Panc1 (cell line): ENCODE measurements at regions not wholly inside any gene's neighbourhood (a gene's known extent, or its start where the extent isn't known, plus 50 kb on each side); places are given as distances from the start of the nearest gene placed in this dataset.

ENCODE experiments used
- ATAC-seq: fragments of 200-7000 bp; cut with Tn5 transposase; 2 replicates; pipeline ENCODE4 v1.9.1; 2020; ENCODE audit warnings: mild to moderate bottlenecking, moderate library complexity
- BruUV-seq: library from RNA; stranded (reverse); fragments of 400-500 nt; replicated peaks from 2 replicates; lab custom pipeline; 2021; lab: Mats Ljungman, UMichigan
- CTCF ChIA-PET: fragments of 300-600 bp; sonication (Branson Sonifier 250); formaldehyde crosslinking; loops from one replicate; lab custom pipeline; 2022; ENCODE audit warnings: antibody characterized with exemption; lab: Charles Lee
- POLR2A ChIA-PET: fragments of 300-600 bp; sonication (Branson Sonifier 250); formaldehyde crosslinking; loops from one replicate; lab custom pipeline; 2022; ENCODE audit warnings: antibody characterized with exemption; lab: Charles Lee
- DNase-seq: peaks from one replicate; pipeline ENCODE4 v3.0.0-alpha.2; 2010; ENCODE audit warnings: low read depth, low spot score
- H3K27ac ChIP-seq: 2 replicates; pipeline ENCODE4 v1.5.1; 2011; ENCODE audit warnings: mild to moderate bottlenecking, low read length, inconsistent platforms
- H3K27me3 ChIP-seq: fragments of 200-500 bp; sonication (Bioruptor generic); 2 replicates; pipeline ENCODE4 v1.6.0; 2014; ENCODE audit warnings: low read length, inconsistent platforms; ENCODE audit not compliant: control insufficient read depth, insufficient read depth
- H3K36me3 ChIP-seq: fragments of 200-500 bp; sonication (Bioruptor generic); 2 replicates; pipeline ENCODE4 v1.5.1; 2014; ENCODE audit warnings: inconsistent platforms, mild to moderate bottlenecking, low read length, moderate library complexity; ENCODE audit not compliant: control insufficient read depth, insufficient read depth
- H3K4me1 ChIP-seq: 2 replicates; pipeline ENCODE4 v1.5.1; 2011; ENCODE audit warnings: inconsistent platforms, mild to moderate bottlenecking, low read length, moderate library complexity; ENCODE audit not compliant: control insufficient read depth, insufficient read depth
- H3K4me3 ChIP-seq, 2 experiments: 2 replicates each; pipeline ENCODE4 v1.5.1; 2011 to 2012; ENCODE audit warnings: low read depth in 2 of 2, low read length in 2 of 2, mild to moderate bottlenecking in 2 of 2, inconsistent platforms in 1 of 2, moderate library complexity in 1 of 2
- H3K9me3 ChIP-seq: fragments of 200-500 bp; sonication (Bioruptor generic); 2 replicates; pipeline ENCODE4 v1.5.1; 2014; ENCODE audit warnings: low read depth, mild to moderate bottlenecking, inconsistent platforms, low read length, moderate library complexity; ENCODE audit not compliant: control insufficient read depth, insufficient read depth
- CTCF ChIP-seq: fragments of 450-650 bp; IDR thresholded peaks from 2 replicates; pipeline ENCODE4 v1.5.1; 2017; ENCODE audit warnings: mild to moderate bottlenecking
- POLR2AphosphoS5 ChIP-seq: IDR thresholded peaks from 2 replicates; pipeline ENCODE4 v1.6.1; 2012; ENCODE audit warnings: mild to moderate bottlenecking, low read depth, low read length, moderate library complexity
- REST ChIP-seq, 2 experiments: IDR thresholded peaks; 2 replicates each; pipeline ENCODE4 v1.6.1; 2011 to 2012; ENCODE audit warnings: low read depth in 2 of 2, control low read depth in 1 of 2, low read length in 1 of 2, mild to moderate bottlenecking in 1 of 2, moderate library complexity in 1 of 2; ENCODE audit not compliant: insufficient read depth in 1 of 2
- SIN3A ChIP-seq: IDR thresholded peaks from 2 replicates; pipeline ENCODE4 v1.6.1; 2012; ENCODE audit warnings: low read depth, mild to moderate bottlenecking, low read length, moderate library complexity, borderline replicate concordance; ENCODE audit not compliant: insufficient read depth
- TCF7L2 ChIP-seq: IDR thresholded peaks from 2 replicates; pipeline ENCODE4 v1.6.1; 2011; ENCODE audit warnings: mild to moderate bottlenecking, low read depth, low read length, inconsistent platforms
- in situ Hi-C: cut with HindIII; loops from 2 replicates; pipeline ENCODE4 v1.10.0; 2016; ENCODE audit warnings: low sequenced_read_pairs, low pct_unique_long_range_greater_than_20kb
- intact Hi-C: fragments of 100-400 bp; cut with micrococcal nuclease; formaldehyde crosslinking; loops from one replicate; pipeline ENCODE4 v1.10.0; 2022; ENCODE audit not compliant: unreplicated experiment

- ChIA-PET CTCF (no interaction called here), POLR2A (no interaction called here)
- no peak for ATAC-seq
- in situ Hi-C loops = no loop called here
- TF ChIP-seq POLR2AphosphoS5 (no peak), REST (IDR thresholded peaks at IDR 0.05; ENCODE audit: insufficient read depth in 1 of 2, low read depth in 2 of 2, low read length in 1 of 2) (no peak), CTCF (no peak), SIN3A (no peak), TCF7L2 (no peak)
- Histone ChIP-seq H3K36me3 (no peaks in the 10 kb centered on the region), H3K9me3 (no peaks in the 10 kb centered on the region; the same call in 1 of the 2 replicates), H3K27ac (no peak overlapping the region), H3K4me3 (no peak overlapping the region), H3K27me3 (no peaks in the 10 kb centered on the region), H3K4me1 (no peaks in the 10 kb centered on the region)
- DNase-seq = no peak
- no TSS peak for BruUV-seq
- intact Hi-C loops = no loop called here
Measured at GRCh38 chr1:68376441-68376840, 73.3 kb downstream of the RPE65 start.

GRCh38 chr1:68375919-68376318 is 73.8 kb downstream of the RPE65 start:
- TF ChIP-seq POLR2AphosphoS5 (no peak), SIN3A (no peak), CTCF (no peak), TCF7L2 (no peak), REST (IDR thresholded peaks at IDR 0.05; ENCODE audit: insufficient read depth in 1 of 2, low read depth in 2 of 2, low read length in 1 of 2) (no peak)
- intact Hi-C loops (no loop called here), in situ Hi-C loops (no loop called here)
- H3K27ac ChIP-seq = no peak overlapping the region
- POLR2A ChIA-PET = no interaction called here
- H3K9me3 ChIP-seq = no peaks in the 10 kb centered on the region
- H3K36me3 ChIP-seq = no peaks in the 10 kb centered on the region
- H3K27me3 ChIP-seq = no peaks in the 10 kb centered on the region
- BruUV-seq = no TSS peak
- no peak for DNase-seq
- no peaks in the 10 kb centered on the region for H3K4me1 ChIP-seq
- no peak overlapping the region for H3K4me3 ChIP-seq
- CTCF ChIA-PET = no interaction called here
- no peak for ATAC-seq
